ENCODE measurements at regions not wholly inside any gene's neighbourhood (a gene's known extent, or its start where the extent isn't known, plus 50 kb on each side); places are given as distances from the start of the nearest gene placed in this dataset.

DNA sequence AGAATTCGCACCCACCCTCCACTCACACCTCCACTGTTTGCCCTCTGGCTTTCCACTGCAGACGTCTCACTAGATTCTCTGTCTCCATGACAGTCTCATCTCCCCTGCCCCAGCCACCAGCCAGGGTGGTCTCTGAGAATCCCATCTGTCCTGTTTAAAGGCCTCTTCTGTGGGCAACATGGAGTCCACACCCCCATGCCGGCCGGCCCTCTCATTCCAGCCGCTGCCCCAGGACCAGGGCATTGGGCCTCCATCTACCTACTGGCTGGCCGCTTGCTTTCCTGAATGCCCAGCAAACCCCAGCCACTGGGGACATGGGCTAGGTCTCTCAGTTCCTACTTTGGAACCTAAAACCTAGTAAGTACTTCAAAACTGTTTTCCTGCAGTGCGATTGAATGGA, 65.6 kb upstream of the RUFY1 start:
- TF ChIP-seq TBL1XR1 (IDR thresholded peaks at IDR 0.05; ENCODE audit: low read length in 2 of 2) (no peak), JUN (IDR thresholded peaks at IDR 0.05; ENCODE audit: borderline replicate concordance, low read depth, low read length) (no peak), JUN (CRISPR knock-in tag; IDR thresholded peaks at IDR 0.05; ENCODE audit: borderline replicate concordance) (no peak), RAD21 (CRISPR knock-in tag; conservative IDR thresholded peaks at IDR 0.05 in 1 of 2, IDR thresholded peaks at IDR 0.05 in 1 of 2) (no peak), WHSC1 (IDR thresholded peaks at IDR 0.05; ENCODE audit: low read length) (no peak), MEIS2 (IDR thresholded peaks at IDR 0.05; ENCODE audit: partially characterized antibody) (no peak)
- TF ChIP-seq, protein P1, sequence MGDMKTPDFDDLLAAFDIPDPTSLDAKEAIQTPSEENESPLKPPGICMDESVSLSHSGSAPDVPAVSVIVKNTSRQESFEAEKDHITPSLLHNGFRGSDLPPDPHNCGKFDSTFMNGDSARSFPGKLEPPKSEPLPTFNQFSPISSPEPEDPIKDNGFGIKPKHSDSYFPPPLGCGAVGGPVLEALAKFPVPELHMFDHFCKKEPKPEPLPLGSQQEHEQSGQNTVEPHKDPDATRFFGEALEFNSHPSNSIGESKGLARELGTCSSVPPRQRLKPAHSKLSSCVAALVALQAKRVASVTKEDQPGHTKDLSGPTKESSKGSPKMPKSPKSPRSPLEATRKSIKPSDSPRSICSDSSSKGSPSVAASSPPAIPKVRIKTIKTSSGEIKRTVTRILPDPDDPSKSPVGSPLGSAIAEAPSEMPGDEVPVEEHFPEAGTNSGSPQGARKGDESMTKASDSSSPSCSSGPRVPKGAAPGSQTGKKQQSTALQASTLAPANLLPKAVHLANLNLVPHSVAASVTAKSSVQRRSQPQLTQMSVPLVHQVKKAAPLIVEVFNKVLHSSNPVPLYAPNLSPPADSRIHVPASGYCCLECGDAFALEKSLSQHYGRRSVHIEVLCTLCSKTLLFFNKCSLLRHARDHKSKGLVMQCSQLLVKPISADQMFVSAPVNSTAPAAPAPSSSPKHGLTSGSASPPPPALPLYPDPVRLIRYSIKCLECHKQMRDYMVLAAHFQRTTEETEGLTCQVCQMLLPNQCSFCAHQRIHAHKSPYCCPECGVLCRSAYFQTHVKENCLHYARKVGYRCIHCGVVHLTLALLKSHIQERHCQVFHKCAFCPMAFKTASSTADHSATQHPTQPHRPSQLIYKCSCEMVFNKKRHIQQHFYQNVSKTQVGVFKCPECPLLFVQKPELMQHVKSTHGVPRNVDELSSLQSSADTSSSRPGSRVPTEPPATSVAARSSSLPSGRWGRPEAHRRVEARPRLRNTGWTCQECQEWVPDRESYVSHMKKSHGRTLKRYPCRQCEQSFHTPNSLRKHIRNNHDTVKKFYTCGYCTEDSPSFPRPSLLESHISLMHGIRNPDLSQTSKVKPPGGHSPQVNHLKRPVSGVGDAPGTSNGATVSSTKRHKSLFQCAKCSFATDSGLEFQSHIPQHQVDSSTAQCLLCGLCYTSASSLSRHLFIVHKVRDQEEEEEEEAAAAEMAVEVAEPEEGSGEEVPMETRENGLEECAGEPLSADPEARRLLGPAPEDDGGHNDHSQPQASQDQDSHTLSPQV (IDR thresholded peaks at IDR 0.05), result no peak
- TF ChIP-seq, protein P2, sequence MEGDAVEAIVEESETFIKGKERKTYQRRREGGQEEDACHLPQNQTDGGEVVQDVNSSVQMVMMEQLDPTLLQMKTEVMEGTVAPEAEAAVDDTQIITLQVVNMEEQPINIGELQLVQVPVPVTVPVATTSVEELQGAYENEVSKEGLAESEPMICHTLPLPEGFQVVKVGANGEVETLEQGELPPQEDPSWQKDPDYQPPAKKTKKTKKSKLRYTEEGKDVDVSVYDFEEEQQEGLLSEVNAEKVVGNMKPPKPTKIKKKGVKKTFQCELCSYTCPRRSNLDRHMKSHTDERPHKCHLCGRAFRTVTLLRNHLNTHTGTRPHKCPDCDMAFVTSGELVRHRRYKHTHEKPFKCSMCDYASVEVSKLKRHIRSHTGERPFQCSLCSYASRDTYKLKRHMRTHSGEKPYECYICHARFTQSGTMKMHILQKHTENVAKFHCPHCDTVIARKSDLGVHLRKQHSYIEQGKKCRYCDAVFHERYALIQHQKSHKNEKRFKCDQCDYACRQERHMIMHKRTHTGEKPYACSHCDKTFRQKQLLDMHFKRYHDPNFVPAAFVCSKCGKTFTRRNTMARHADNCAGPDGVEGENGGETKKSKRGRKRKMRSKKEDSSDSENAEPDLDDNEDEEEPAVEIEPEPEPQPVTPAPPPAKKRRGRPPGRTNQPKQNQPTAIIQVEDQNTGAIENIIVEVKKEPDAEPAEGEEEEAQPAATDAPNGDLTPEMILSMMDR (IDR thresholded peaks at IDR 0.05 in 2 of 3, conservative IDR thresholded peaks at IDR 0.05 in 1 of 3; ENCODE audit: insufficient read depth in 2 of 3, low read depth in 1 of 3, low read length in 3 of 3), result no peak

Measured in K562 (cell line).